ENCODE measurements at regions not wholly inside any gene's neighbourhood (a gene's known extent, or its start where the extent isn't known, plus 50 kb on each side); places are given as distances from the start of the nearest gene placed in this dataset.

GRCh38 chr1:199208847-199209246 lies 570.0 kb downstream of the PTPRC start:
- TF ChIP-seq POLR2A (IDR thresholded peaks at IDR 0.05) = no peak
- TF ChIP-seq CTCF (IDR thresholded peaks at IDR 0.05) = no peak
- TF ChIP-seq EP300 (IDR thresholded peaks at IDR 0.05) = no peak
- TF ChIP-seq POLR2AphosphoS5 (IDR thresholded peaks at IDR 0.05) = no peak

All from suprapubic skin (tissue), 4 donors.